Peyer's patch (tissue), 4 donors: ENCODE measurements at regions not wholly inside any gene's neighbourhood (a gene's known extent, or its start where the extent isn't known, plus 50 kb on each side); places are given as distances from the start of the nearest gene placed in this dataset.

ENCODE experiments used
- CTCF ChIP-seq, 6 experiments: fragments of 450-650 bp in 4 of 6; fragments of 200-600 bp in 2 of 6; sonication (generic) in 1 of 6; IDR thresholded peaks; one replicate each; pipeline ENCODE4 v1.5.1; 2017 to 2019; ENCODE audit warnings: antibody characterized with exemption in 6 of 6, mild to moderate bottlenecking in 3 of 6, moderate library complexity in 1 of 6
- POLR2A ChIP-seq, 2 donors: fragments of 450-650 bp; IDR thresholded peaks; one replicate each; pipeline ENCODE4 v1.5.1; 2017; ENCODE audit warnings: antibody characterized with exemption in 2 of 2, mild to moderate bottlenecking in 2 of 2, moderate library complexity in 2 of 2

GRCh38 chr11:22079133-22079872 lies 113.6 kb upstream of the ANO5 start:
- no peak for TF ChIP-seq CTCF (IDR thresholded peaks at IDR 0.05)
- no peak for TF ChIP-seq POLR2A (IDR thresholded peaks at IDR 0.05)
